ENCODE measurements at regions not wholly inside any gene's neighbourhood (a gene's known extent, or its start where the extent isn't known, plus 50 kb on each side); places are given as distances from the start of the nearest gene placed in this dataset.

GRCh38 chr2:53051157-53051556 is 716.4 kb upstream of the CHAC2 start:
- DNase-seq (ENCODE audit: low read depth, low spot score): no peak
- no peak for TF ChIP-seq CTCF (IDR thresholded peaks at IDR 0.05; ENCODE audit: low read depth, low read length)
- in situ Hi-C loops (cut with HindIII; ENCODE audit: low sequenced_read_pairs): no loop called here
- H3K4me3 ChIP-seq (ENCODE audit: low read depth, low read length): no peak overlapping the region

GRCh38 chr2:53040536-53041229 is 726.9 kb upstream of the CHAC2 start:
- TF ChIP-seq CTCF (IDR thresholded peaks at IDR 0.05; ENCODE audit: low read depth, low read length): no peak
- in situ Hi-C loops (cut with HindIII; ENCODE audit: low sequenced_read_pairs): no loop called here

GRCh38 chr2:53036196-53036595 is 731.4 kb upstream of the CHAC2 start:
- no peak overlapping the region for H3K4me3 ChIP-seq (ENCODE audit: low read depth, low read length)
- no peak for TF ChIP-seq CTCF (IDR thresholded peaks at IDR 0.05; ENCODE audit: low read depth, low read length)
- in situ Hi-C loops (cut with HindIII; ENCODE audit: low sequenced_read_pairs): no loop called here
- peak; percentile 76 for DNase-seq (ENCODE audit: low read depth, low spot score)

More at GRCh38 chr2:53040536-53041229, 726.9 kb upstream of the CHAC2 start:
- H3K4me3 ChIP-seq (ENCODE audit: low read depth, low read length): no peak overlapping the region
- DNase-seq (ENCODE audit: low read depth, low spot score): no peak

- in situ Hi-C loops (cut with HindIII; ENCODE audit: low sequenced_read_pairs): no loop called here
- DNase-seq (ENCODE audit: low read depth, low spot score): no peak
- no peak for TF ChIP-seq CTCF (IDR thresholded peaks at IDR 0.05; ENCODE audit: low read depth, low read length)
- no peak overlapping the region for H3K4me3 ChIP-seq (ENCODE audit: low read depth, low read length)
These were observed 732.5 kb upstream of the CHAC2 start for GRCh38 chr2:53035153-53035552.

- no peak for TF ChIP-seq CTCF (IDR thresholded peaks at IDR 0.05; ENCODE audit: low read depth, low read length)
- in situ Hi-C loops (cut with HindIII; ENCODE audit: low sequenced_read_pairs): no loop called here
- DNase-seq (ENCODE audit: low read depth, low spot score): peak; percentile 52
- no peak overlapping the region for H3K4me3 ChIP-seq (ENCODE audit: low read depth, low read length)
These were observed 734.2 kb upstream of the CHAC2 start for GRCh38 chr2:53033411-53033810.

GRCh38 chr2:53028746-53029423 is 738.7 kb upstream of the CHAC2 start:
- TF ChIP-seq CTCF (IDR thresholded peaks at IDR 0.05; ENCODE audit: low read depth, low read length): no peak
- no peak overlapping the region for H3K4me3 ChIP-seq (ENCODE audit: low read depth, low read length)
- DNase-seq (ENCODE audit: low read depth, low spot score): no peak
- in situ Hi-C loops (cut with HindIII; ENCODE audit: low sequenced_read_pairs): no loop called here
